Fibroblast of pulmonary artery (primary cell): ENCODE measurements at regions not wholly inside any gene's neighbourhood (a gene's known extent, or its start where the extent isn't known, plus 50 kb on each side); places are given as distances from the start of the nearest gene placed in this dataset.

Experiments
- DNase-seq: peaks from one replicate; pipeline ENCODE4 v3.0.0-alpha.2; 2010; ENCODE audit warnings: low read depth
- H3K4me3 ChIP-seq: replicated peaks from 2 replicates; pipeline ENCODE4 v1.5.1; 2011; ENCODE audit warnings: low read depth, mild to moderate bottlenecking, control low read depth, low read length, moderate library complexity
- TF ChIP-seq, protein P1 (sequence below): IDR thresholded peaks from 2 replicates; pipeline ENCODE4 v1.5.1; 2011; ENCODE audit warnings: mild to moderate bottlenecking, control low read depth, low read length, inconsistent platforms; ENCODE audit errors: missing control alignments

DNA sequence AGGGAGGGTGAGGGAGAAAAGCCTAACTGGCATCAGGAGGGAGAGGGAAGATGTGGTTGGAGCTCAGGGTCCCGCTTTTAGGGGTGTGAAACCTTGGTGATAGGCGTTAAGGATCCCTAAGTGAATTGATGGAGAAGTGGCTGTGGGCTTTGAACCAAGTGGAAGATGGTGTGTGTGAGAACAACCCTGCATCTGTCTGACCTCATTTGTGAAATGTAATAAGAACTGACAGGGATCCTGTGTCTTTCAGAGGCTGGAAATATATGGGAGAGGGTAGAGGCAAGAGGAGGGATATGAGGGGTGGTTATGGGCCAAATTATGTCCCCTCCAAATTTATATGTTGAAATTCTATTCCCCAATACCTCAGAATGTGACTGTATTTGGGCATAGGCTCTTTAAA, 63.8 kb upstream of the NRXN3 start:
- TF ChIP-seq, protein P1, sequence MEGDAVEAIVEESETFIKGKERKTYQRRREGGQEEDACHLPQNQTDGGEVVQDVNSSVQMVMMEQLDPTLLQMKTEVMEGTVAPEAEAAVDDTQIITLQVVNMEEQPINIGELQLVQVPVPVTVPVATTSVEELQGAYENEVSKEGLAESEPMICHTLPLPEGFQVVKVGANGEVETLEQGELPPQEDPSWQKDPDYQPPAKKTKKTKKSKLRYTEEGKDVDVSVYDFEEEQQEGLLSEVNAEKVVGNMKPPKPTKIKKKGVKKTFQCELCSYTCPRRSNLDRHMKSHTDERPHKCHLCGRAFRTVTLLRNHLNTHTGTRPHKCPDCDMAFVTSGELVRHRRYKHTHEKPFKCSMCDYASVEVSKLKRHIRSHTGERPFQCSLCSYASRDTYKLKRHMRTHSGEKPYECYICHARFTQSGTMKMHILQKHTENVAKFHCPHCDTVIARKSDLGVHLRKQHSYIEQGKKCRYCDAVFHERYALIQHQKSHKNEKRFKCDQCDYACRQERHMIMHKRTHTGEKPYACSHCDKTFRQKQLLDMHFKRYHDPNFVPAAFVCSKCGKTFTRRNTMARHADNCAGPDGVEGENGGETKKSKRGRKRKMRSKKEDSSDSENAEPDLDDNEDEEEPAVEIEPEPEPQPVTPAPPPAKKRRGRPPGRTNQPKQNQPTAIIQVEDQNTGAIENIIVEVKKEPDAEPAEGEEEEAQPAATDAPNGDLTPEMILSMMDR, result no peak
- no peak for DNase-seq
- no peak overlapping the region for H3K4me3 ChIP-seq

DNA sequence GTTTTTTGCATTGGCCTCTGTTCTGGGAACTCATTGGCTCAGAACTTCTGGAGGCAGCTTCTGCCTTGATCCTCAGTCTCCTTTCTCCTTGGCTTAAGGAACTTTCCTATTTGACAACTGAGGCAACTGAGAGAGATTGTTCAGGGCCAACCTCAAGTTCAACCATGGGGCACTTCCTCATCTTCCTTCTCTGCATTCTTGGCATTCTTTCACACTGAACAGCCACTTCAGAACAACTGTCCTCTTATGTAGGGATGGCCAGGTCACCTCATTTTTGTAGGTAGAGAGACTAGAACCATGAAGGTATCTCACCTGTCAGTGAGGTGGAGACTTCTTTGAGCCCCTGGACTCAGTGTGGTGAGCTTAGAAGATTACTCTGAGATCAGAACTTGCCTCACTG, 63.0 kb upstream of the NRXN3 start:
- TF ChIP-seq, protein P1, result no peak
- no peak overlapping the region for H3K4me3 ChIP-seq
- DNase-seq, result no peak

DNA sequence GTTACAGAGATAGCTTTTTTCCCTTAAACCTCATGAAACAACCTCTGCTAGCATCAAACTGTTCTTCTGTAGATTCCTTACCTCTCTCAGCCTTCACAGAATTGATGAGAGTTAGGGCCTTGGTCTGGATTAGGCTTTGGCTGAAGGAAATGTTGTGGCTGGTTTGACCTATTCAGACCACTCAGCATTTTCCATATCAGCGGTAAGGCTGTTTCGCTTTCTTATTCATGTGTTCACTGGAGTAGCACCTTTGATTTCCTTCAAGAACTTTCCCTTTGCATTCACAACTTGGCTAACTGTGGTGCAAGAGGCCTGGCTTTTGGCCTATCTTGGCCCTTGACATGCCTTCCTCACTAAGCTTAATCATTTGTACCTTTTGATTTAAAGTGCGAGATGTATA, 50.7 kb upstream of the NRXN3 start:
- H3K4me3 ChIP-seq, result no peak overlapping the region
- TF ChIP-seq, protein P1, result no peak
- DNase-seq, result no peak
